ENCODE measurements at regions not wholly inside any gene's neighbourhood (a gene's known extent, or its start where the extent isn't known, plus 50 kb on each side); places are given as distances from the start of the nearest gene placed in this dataset.
A peak's percentile ranks its signal among the peaks of the same experiment; 100 is the strongest.
"Not testable (repeated sequence)": the region's sequence is repeated elsewhere in the genome, so short reads cannot be mapped to it uniquely, and the experiment has no call there.

- Histone ChIP-seq H3K14ac (ENCODE audit: low read length) (no peak overlapping the region), H2AFZ (ENCODE audit: insufficient read depth, low read length, poor library complexity) (no peak overlapping the region), H4K12ac (ENCODE audit: low read depth, low read length) (no peak overlapping the region), H4K91ac (ENCODE audit: low read depth, low read length) (no peak overlapping the region), H2BK12ac (ENCODE audit: low read length) (no peak overlapping the region), H3K4ac (ENCODE audit: low read depth, low read length) (no peak overlapping the region), H2BK120ac (ENCODE audit: insufficient read depth, low read length, poor library complexity) (no peak overlapping the region), H3K79me2 (ENCODE audit: control insufficient read depth, insufficient read depth, low read length, poor library complexity) (no peaks in the 10 kb centered on the region), H3K4me2 (ENCODE audit: low read length) (no peak overlapping the region), H3K27me3 (ENCODE audit: insufficient read depth, low read length) (no peaks in the 10 kb centered on the region), H3K4me3 (ENCODE audit: low read depth, low read length) (no peak overlapping the region), H3K9me3 (ENCODE audit: insufficient read depth, low read depth, low read length) (no peaks in the 10 kb centered on the region), H3K23ac (ENCODE audit: low read length) (no peak overlapping the region), H3K4me1 (ENCODE audit: control insufficient read depth in 1 of 2, insufficient read depth in 2 of 2, low read length in 2 of 2) (peaks cover 2 to 8% of the 10 kb centered on the region in 2 experiments), H4K8ac (ENCODE audit: low read depth, low read length) (no peak overlapping the region), H3K9ac (ENCODE audit: low read length) (no peak overlapping the region), H3K18ac (ENCODE audit: low read length) (no peak overlapping the region), H2AK5ac (ENCODE audit: low read length) (no peak overlapping the region), H2BK5ac (ENCODE audit: low read depth, low read length, poor library complexity) (no peak overlapping the region), H3K36me3 (ENCODE audit: control insufficient read depth in 1 of 2, insufficient read depth in 2 of 2, low read length in 2 of 2) (no peaks in the 10 kb centered on the region), H3K27ac (ENCODE audit: low read depth, low read length) (no peak overlapping the region), H3K79me1 (ENCODE audit: low read length) (peaks cover 3% of the 10 kb centered on the region)
- no peak for DNase-seq
Observed at GRCh38 chr2:66251573-66251972, 183.4 kb upstream of the MEIS1 start.

GRCh38 chr2:66249089-66249488 is 185.8 kb upstream of the MEIS1 start:
- H2AK5ac ChIP-seq (ENCODE audit: low read length); H3K9me3 ChIP-seq (ENCODE audit: insufficient read depth, low read depth, low read length); H4K91ac ChIP-seq (ENCODE audit: low read depth, low read length); H3K27me3 ChIP-seq (ENCODE audit: insufficient read depth, low read length); H2AFZ ChIP-seq (ENCODE audit: insufficient read depth, low read length, poor library complexity); H2BK5ac ChIP-seq (ENCODE audit: low read depth, low read length, poor library complexity); H3K79me2 ChIP-seq (ENCODE audit: control insufficient read depth, insufficient read depth, low read length, poor library complexity); H2BK120ac ChIP-seq (ENCODE audit: insufficient read depth, low read length, poor library complexity); H2BK12ac ChIP-seq (ENCODE audit: low read length); H4K12ac ChIP-seq (ENCODE audit: low read depth, low read length); H3K23ac ChIP-seq (ENCODE audit: low read length); H3K9ac ChIP-seq (ENCODE audit: low read length); H3K36me3 ChIP-seq (ENCODE audit: control insufficient read depth in 1 of 2, insufficient read depth in 2 of 2, low read length in 2 of 2); DNase-seq; H4K8ac ChIP-seq (ENCODE audit: low read depth, low read length); H3K4me3 ChIP-seq (ENCODE audit: low read depth, low read length); H3K4ac ChIP-seq (ENCODE audit: low read depth, low read length); H3K4me1 ChIP-seq (ENCODE audit: control insufficient read depth in 1 of 2, insufficient read depth in 2 of 2, low read length in 2 of 2); H3K79me1 ChIP-seq (ENCODE audit: low read length); H3K27ac ChIP-seq (ENCODE audit: low read depth, low read length); H3K18ac ChIP-seq (ENCODE audit: low read length); H3K4me2 ChIP-seq (ENCODE audit: low read length); H3K14ac ChIP-seq (ENCODE audit: low read length): not testable (repeated sequence)
- no CpG with 5 or more reads among the region's 7 CpGs for WGBS (ENCODE audit: extremely low coverage, insufficient coverage, insufficient read length)

- H3K27ac ChIP-seq (ENCODE audit: low read depth, low read length); H2BK120ac ChIP-seq (ENCODE audit: insufficient read depth, low read length, poor library complexity); H3K23ac ChIP-seq (ENCODE audit: low read length); H3K36me3 ChIP-seq (ENCODE audit: control insufficient read depth in 1 of 2, insufficient read depth in 2 of 2, low read length in 2 of 2); H3K27me3 ChIP-seq (ENCODE audit: insufficient read depth, low read length); H3K9me3 ChIP-seq (ENCODE audit: insufficient read depth, low read depth, low read length); DNase-seq; H3K9ac ChIP-seq (ENCODE audit: low read length); H4K12ac ChIP-seq (ENCODE audit: low read depth, low read length); H2AFZ ChIP-seq (ENCODE audit: insufficient read depth, low read length, poor library complexity); H4K8ac ChIP-seq (ENCODE audit: low read depth, low read length); H3K4ac ChIP-seq (ENCODE audit: low read depth, low read length); H3K4me3 ChIP-seq (ENCODE audit: low read depth, low read length); H3K14ac ChIP-seq (ENCODE audit: low read length); H2BK12ac ChIP-seq (ENCODE audit: low read length); H3K79me1 ChIP-seq (ENCODE audit: low read length); H3K4me1 ChIP-seq (ENCODE audit: control insufficient read depth in 1 of 2, insufficient read depth in 2 of 2, low read length in 2 of 2); H2AK5ac ChIP-seq (ENCODE audit: low read length); H3K79me2 ChIP-seq (ENCODE audit: control insufficient read depth, insufficient read depth, low read length, poor library complexity); H2BK5ac ChIP-seq (ENCODE audit: low read depth, low read length, poor library complexity); H3K18ac ChIP-seq (ENCODE audit: low read length); H3K4me2 ChIP-seq (ENCODE audit: low read length); H4K91ac ChIP-seq (ENCODE audit: low read depth, low read length): not testable (repeated sequence)
- WGBS (ENCODE audit: extremely low coverage, insufficient coverage, insufficient read length), result no CpG with 5 or more reads among the region's 5 CpGs
Observed at GRCh38 chr2:66243809-66244208, 191.1 kb upstream of the MEIS1 start.

GRCh38 chr2:66242888-66243287 is 192.0 kb upstream of the MEIS1 start:
- H3K9me3 ChIP-seq (ENCODE audit: insufficient read depth, low read depth, low read length); H3K79me1 ChIP-seq (ENCODE audit: low read length); H3K9ac ChIP-seq (ENCODE audit: low read length); H3K4ac ChIP-seq (ENCODE audit: low read depth, low read length); H4K8ac ChIP-seq (ENCODE audit: low read depth, low read length); H4K12ac ChIP-seq (ENCODE audit: low read depth, low read length); H3K4me1 ChIP-seq (ENCODE audit: control insufficient read depth in 1 of 2, insufficient read depth in 2 of 2, low read length in 2 of 2); H3K14ac ChIP-seq (ENCODE audit: low read length); H3K27me3 ChIP-seq (ENCODE audit: insufficient read depth, low read length); H3K4me3 ChIP-seq (ENCODE audit: low read depth, low read length); H3K23ac ChIP-seq (ENCODE audit: low read length); H2BK5ac ChIP-seq (ENCODE audit: low read depth, low read length, poor library complexity); H2BK120ac ChIP-seq (ENCODE audit: insufficient read depth, low read length, poor library complexity); H2AK5ac ChIP-seq (ENCODE audit: low read length); H3K18ac ChIP-seq (ENCODE audit: low read length); H3K36me3 ChIP-seq (ENCODE audit: control insufficient read depth in 1 of 2, insufficient read depth in 2 of 2, low read length in 2 of 2); H2BK12ac ChIP-seq (ENCODE audit: low read length); H3K27ac ChIP-seq (ENCODE audit: low read depth, low read length); H4K91ac ChIP-seq (ENCODE audit: low read depth, low read length); H2AFZ ChIP-seq (ENCODE audit: insufficient read depth, low read length, poor library complexity); H3K4me2 ChIP-seq (ENCODE audit: low read length); H3K79me2 ChIP-seq (ENCODE audit: control insufficient read depth, insufficient read depth, low read length, poor library complexity): not testable (repeated sequence)
- no CpG with 5 or more reads among the region's 1 CpG for WGBS (ENCODE audit: extremely low coverage, insufficient coverage, insufficient read length)
- peak in 1 of 2 donors; percentile 60 for DNase-seq
